GM18498 (cell line): ENCODE measurements at regions not wholly inside any gene's neighbourhood (a gene's known extent, or its start where the extent isn't known, plus 50 kb on each side); places are given as distances from the start of the nearest gene placed in this dataset.
"Not testable (repeated sequence)": the region's sequence is repeated elsewhere in the genome, so short reads cannot be mapped to it uniquely, and the experiment has no call there.

Source experiments
- ATAC-seq: cut with Tn5 transposase; IDR thresholded peaks from one replicate; pipeline ENCODE4 v1.9.1; 2021; ENCODE audit warnings: mild to moderate bottlenecking, moderate library complexity; ENCODE audit not compliant: unreplicated experiment

GRCh38 chrX:104513162-104513561 lies 52.8 kb upstream of the IL1RAPL2 start:
- ATAC-seq: no peak

- no peak for ATAC-seq
Measured at GRCh38 chrX:104510801-104511200, 55.2 kb upstream of the IL1RAPL2 start.

- no peak for ATAC-seq
Measured at GRCh38 chrX:104502460-104502859, 63.5 kb upstream of the IL1RAPL2 start.

- ATAC-seq: no peak
Measured at GRCh38 chrX:104488811-104489210, 77.2 kb upstream of the IL1RAPL2 start.

GRCh38 chrX:104486691-104487090 lies 79.3 kb upstream of the IL1RAPL2 start:
- ATAC-seq: no peak

- ATAC-seq: no peak
Measured at GRCh38 chrX:104482757-104483156, 83.2 kb upstream of the IL1RAPL2 start.

GRCh38 chrX:104469771-104470170 lies 96.2 kb upstream of the IL1RAPL2 start:
- no peak for ATAC-seq

GRCh38 chrX:104459796-104460195 lies 106.2 kb upstream of the IL1RAPL2 start:
- no peak for ATAC-seq

GRCh38 chrX:104457130-104457529 lies 108.9 kb upstream of the IL1RAPL2 start:
- ATAC-seq: not testable (repeated sequence)

- no peak for ATAC-seq
Measured at GRCh38 chrX:104450316-104450715, 115.7 kb upstream of the IL1RAPL2 start.

- ATAC-seq: no peak
Measured at GRCh38 chrX:104445591-104445990, 120.4 kb upstream of the IL1RAPL2 start.

- no peak for ATAC-seq
Measured at GRCh38 chrX:104435249-104435648, 130.8 kb upstream of the IL1RAPL2 start.

GRCh38 chrX:104432321-104432720 lies 133.7 kb upstream of the IL1RAPL2 start:
- ATAC-seq: no peak

GRCh38 chrX:104430742-104431119 lies 135.3 kb upstream of the IL1RAPL2 start:
- no peak for ATAC-seq

- ATAC-seq: no peak
Measured at GRCh38 chrX:104430072-104430741, 135.8 kb upstream of the IL1RAPL2 start.

GRCh38 chrX:104428231-104428630 lies 137.8 kb upstream of the IL1RAPL2 start:
- no peak for ATAC-seq

- ATAC-seq: no peak
Measured at GRCh38 chrX:104427693-104428092, 138.3 kb upstream of the IL1RAPL2 start.

- no peak for ATAC-seq
Measured at GRCh38 chrX:104427073-104427472, 138.9 kb upstream of the IL1RAPL2 start.

- no peak for ATAC-seq
Measured at GRCh38 chrX:104420907-104421306, 145.1 kb upstream of the IL1RAPL2 start.

- no peak for ATAC-seq
Measured at GRCh38 chrX:104419926-104420325, 146.1 kb upstream of the IL1RAPL2 start.

GRCh38 chrX:104419211-104419610 lies 146.8 kb upstream of the IL1RAPL2 start:
- ATAC-seq: no peak

- no peak for ATAC-seq
Measured at GRCh38 chrX:104411800-104412199, 154.2 kb upstream of the IL1RAPL2 start.

- no peak for ATAC-seq
Measured at GRCh38 chrX:104400387-104400786, 145.7 kb upstream of the ESX1 start.
